NCI-H2171 treated with DMSO at 0.1 percent for 48 hours (cell line): ENCODE measurements at regions not wholly inside any gene's neighbourhood (a gene's known extent, or its start where the extent isn't known, plus 50 kb on each side); places are given as distances from the start of the nearest gene placed in this dataset.

Experiments used
- DNase-seq: peaks from one replicate; lab custom pipeline; 2025; lab: John Stamatoyannopoulos, UW

GRCh38 chr7:41294556-41295454 is 408.1 kb downstream of the INHBA start:
- no peak for DNase-seq

DNA sequence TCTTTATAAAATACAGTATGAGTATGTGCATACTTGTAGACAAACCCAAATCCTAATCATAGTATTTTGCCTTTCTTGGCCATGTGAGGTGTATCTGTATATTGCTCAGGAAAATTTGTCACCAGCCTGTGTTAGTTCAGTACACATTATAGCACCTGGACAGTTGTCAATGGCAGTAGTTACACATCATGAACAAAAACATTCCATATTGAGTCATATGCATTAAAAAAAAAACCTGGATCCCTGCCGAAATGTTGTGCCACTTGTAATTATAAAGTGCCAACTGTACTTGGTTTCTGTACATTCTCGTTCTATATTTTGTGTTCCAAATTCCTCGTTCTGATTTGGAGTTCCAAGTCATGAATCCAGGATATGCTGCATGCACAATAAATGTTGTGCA is 410.4 kb downstream of the INHBA start:
- peak; percentile 46 for DNase-seq

DNA sequence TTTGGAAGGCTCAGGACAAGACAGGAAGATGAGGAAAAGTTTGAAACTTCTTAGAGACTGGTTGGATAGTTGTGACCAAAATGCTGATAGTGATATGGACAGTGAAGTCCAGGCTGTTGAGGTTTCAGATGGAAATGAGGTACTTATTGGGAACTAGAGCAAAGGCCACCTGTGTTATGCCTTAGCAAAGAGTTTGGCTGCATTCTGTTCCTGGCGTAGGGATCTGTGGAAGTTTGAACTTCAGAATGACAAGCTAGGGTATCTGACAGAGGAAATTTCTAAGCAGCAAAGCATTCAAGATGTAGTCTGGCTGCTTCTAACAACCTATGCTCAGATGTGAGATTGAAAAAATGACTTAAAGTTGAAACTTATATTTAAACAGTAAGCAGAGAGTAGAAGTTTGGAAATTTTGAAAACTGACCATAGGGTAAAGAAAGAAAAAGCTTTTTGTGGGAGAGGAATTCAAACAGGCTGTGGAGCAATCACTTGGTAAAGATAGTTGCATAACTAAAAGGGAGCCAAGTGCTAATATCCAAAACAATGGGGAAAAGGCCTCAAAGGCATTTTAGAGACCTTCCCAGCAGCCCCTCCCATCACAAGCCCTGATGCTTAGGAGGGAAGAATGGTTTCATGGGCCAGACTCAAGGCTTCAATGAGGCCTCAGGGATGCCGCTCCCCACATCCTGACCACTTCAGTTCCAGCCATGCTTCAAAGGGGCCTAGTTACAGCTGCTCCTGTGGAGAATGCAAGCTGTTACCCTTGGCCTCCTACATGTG is 415.1 kb downstream of the INHBA start:
- no peak for DNase-seq

- DNase-seq = no peak
Observed at GRCh38 chr7:41280491-41280890, 422.4 kb downstream of the INHBA start.

DNA sequence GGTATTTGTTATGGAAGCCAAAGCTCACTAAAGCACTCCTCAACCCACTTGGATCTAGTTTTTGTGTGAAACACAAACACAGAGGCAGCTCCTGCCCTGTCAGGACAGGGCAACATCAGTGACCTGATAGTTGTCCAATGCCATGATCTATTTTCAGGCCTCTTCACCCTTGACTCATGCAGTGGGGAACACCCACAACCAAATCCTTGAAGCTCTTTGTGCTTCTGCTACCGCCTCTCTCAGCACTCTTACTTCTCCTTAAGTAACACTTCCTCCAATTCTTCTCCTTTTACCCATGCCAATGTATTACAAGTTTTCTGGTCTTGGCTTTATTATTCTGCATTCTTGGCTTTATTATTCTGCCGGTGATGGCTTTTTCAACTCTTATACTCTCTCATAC is 425.3 kb downstream of the INHBA start:
- DNase-seq = no peak

DNA sequence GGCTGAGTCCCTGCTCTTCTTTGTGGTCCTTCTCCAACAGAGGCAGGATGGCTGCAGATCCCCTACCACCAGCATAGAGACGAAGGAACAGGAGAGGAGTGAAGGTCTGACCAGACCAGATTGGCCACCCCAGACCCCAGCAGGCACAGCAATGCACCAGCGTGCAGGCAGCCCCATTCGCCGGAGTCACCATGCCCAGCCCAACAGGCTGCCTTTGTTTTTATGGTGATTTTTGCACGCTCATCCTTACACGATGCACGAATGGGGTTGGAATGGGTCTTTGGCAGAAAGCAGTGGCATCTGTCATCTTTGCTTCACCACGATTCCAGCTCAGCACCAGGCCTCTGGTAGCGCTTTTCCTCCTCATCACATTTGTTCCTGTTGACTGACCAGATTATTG is 427.6 kb downstream of the INHBA start:
- peak; percentile 64 for DNase-seq

DNA sequence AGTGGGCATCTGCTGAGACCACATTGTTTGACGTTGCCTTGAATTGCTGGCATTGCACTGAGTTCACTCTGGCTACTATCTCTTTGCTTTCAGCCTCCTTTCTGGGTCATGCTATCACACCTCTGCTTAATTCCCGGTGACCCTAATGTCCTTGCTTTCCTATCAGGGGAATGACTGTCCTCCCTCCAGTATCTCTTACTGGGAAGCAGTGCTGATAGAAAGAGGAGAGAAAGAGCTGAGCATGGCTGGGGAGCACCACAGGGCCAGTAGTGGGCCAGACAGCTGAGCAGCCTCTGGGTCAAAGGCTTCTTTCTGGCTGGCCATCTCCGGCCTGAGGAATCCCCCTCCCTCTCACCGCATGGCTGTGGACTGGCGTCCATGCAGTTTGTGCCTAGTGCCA is 428.7 kb downstream of the INHBA start:
- DNase-seq = no peak

DNA sequence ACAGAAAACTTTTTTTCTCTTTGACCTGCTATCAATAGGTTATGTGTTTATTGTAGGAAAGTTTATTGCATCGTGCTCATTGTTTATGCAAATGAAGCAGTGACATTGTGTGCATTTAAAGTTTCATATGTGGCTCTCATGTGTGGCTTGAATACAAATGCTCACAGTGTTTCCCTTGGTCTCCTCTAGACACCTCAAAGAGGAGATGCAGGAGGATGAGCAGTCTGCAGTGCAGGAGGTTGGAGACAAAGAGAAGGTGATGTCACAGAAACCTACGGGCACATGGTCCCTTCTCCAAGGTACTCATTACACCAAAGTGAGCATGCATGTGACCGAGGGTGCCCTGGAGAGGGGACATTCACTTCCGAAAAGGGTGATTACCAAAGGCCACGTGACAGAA is 430.2 kb downstream of the INHBA start:
- no peak for DNase-seq

DNA sequence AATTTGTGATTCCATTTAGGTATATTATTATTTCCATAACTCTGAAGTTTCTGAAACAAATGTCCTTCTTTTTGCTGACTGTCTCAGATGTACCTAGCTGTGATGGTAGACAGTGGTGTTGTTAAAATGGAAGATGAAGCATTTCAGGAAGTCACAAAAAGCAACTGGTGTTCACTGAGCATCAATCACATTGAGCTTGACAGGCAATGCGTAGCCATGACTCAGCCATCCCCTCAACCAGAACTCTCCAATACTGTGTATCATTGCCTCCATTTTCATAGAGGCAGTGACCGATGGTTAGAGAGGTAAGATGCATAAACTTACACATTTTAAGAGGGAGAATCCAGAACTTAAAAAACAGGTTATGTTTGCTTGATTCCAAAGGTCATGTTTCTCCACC is 434.0 kb downstream of the INHBA start:
- DNase-seq = no peak

DNA sequence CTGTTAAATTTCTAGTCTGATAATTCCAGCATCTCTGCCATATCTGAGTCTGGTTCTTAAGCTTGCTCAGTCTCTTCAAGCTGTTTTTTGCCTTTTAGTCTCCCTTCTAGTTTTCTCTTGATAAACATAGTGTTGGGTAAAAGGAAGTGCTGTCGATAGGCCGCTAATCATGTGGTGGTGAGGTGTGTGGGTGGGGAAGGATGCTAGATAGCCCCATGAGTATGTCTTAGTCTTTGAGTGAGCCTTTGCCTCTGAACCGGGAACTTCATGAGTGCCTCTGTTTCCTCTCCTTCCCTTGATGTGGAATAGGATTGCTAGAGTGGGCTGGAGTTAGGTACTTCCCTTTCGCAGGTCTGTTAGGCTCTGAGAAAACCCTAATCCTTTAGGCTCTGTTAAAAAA is 441.8 kb downstream of the INHBA start:
- no peak for DNase-seq

DNA sequence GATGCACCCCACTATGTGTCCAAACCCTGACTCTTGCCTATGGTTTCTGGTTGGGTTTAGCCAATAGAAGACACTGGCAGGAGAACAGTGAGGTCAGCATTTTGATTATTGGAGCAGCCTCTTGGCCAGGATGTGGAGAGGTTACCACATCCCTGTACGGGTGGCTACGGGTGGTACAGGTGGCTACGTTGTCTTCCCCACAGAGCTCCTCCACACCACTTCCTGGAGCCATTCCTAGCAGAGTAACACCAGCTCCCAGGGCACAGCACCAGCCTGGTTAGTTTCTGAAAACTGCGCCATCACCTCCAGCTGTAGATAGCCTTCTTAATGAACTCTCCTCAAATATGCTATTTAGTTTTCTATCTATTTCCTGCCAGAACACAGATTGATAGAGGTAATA is 445.2 kb downstream of the INHBA start:
- DNase-seq = no peak

- no peak for DNase-seq
Observed at GRCh38 chr7:41256186-41256945, 446.5 kb downstream of the INHBA start.

DNA sequence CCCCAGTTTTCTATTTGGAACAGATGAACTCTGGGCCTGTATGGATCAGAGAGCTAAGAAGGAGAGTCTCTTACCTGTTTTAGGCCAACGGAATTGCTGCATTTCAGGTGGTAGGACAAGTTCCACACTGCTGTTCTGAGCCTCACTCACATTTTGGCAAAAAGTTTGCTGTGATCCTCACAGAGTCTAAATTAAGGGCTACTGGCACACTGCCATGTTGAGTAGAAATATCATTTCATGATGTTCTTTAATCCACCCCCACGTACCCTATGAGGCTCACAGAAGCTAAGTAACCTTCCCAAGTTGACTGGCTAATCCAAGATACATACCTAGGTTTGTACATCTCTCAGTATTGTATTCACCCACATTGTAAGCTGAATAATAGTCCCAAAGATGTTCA is 447.2 kb downstream of the INHBA start:
- DNase-seq = no peak

DNA sequence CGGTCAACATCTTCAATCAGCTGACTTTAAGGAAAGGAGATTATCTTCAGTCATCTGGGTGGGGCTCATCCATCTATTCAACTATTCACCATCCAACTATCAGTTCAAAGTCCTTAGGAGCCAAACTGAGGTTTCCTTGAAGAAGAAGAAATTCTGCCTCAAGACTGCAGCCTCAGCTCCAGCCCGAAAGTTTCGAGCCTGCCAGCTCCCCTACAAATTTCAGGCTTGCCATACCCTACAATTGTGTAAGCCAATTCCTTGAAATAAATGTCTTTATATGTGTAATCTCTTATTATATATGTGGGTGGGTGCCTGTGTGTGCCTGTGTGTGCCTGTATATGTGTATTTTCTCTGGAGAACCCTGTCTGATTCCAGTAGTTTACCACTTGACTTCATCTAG is 447.8 kb downstream of the INHBA start:
- no peak for DNase-seq

DNA sequence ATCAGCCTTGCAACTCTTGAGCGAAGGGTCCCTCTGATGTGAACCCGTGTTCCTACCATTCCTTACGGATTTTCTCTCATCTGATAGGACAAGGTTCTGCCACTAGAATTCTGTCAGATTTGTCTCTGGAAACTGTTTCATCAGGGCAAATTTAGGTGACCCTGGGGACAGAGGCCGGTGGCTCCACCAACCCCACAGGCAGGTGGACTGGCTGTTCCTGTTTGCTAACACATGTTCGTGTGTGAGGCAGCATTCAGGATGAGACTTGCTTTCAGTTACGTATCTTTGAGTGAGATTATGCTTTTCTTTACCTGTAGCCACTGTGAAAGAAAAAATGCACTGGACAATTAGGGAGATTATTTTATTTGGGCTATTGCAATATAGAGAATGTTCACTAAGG is 449.9 kb downstream of the INHBA start:
- DNase-seq = no peak

- no peak for DNase-seq
Observed at GRCh38 chr7:41252551-41252950, 450.3 kb downstream of the INHBA start.

GRCh38 chr7:41247143-41247865 is 455.6 kb downstream of the INHBA start:
- DNase-seq = peak; percentile 53

DNA sequence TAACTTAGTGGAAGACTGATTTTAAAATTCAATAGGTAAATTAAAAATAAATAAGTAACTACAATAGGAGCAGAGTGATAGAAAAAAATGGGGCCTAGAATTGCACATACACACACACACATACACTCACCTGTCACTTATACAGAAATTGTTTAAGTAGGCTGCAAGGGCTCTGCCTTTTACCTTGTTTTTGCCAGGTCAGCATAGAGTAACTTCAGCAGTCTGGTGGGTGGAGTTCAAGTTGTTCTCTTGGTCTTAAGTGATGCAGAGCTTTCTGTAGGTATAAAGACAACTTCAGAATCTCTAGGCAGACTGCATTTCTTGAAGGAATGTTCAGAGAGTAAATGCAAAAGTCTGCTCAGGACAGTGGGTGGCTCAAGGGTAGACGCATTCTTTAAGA is 457.0 kb downstream of the INHBA start:
- DNase-seq = no peak

DNA sequence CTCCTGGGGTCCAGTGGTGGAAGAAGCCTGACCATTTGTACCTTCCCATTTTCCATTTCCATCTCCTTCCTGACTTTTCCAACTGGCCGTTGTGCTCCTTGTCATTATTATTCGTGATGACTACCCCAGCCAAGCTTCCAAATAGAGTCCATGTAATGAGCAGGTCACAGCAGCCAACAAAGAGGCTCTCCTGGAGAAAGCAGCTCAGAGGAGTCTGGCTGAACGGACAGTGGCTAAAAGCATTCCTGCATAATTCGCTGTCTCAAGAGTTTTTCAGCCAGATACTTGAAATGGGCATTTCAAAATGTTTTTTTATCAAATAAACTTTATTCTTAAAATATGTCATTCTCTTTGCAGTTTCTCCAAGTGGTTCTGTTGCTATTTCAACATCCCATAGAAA is 458.6 kb downstream of the INHBA start:
- no peak for DNase-seq

DNA sequence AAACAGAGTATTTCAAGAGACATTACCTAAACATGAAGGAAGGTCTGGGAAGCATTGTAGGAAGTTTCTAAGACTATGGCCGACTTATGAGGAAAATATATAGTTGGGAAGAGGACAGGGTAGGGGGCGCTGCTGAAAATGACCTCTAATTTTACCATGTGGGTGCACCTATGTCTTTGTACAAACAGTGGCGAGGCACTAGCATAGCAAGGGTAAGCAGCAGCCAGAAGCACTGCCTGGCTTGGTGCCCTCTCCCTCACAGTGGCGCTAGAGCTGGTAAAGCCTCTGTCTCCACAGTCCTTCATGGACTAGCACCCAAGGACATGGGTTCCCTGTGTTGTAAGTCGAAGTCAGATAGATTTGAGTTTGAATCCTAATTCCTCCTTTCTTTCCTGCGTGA is 461.2 kb downstream of the INHBA start:
- no peak for DNase-seq

DNA sequence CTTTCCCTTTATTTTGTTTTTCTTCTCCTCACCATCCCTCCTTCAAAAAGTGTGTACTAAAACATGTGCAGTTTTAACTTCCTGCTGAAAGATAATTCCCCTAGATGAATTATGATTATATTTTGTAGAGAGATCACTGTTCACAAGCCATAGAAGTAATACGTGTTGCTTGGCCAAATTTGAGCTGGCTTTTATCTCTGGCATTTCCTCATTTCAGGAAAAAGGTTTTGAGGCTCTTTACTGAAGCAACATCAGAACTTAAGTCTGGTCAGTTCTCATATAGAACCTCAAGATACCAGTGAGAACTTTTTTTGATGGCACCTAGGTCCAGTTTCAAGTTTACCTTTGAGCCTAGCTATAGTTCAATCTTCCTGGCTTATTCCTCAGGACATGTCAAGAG is 463.3 kb downstream of the INHBA start:
- no peak for DNase-seq

DNA sequence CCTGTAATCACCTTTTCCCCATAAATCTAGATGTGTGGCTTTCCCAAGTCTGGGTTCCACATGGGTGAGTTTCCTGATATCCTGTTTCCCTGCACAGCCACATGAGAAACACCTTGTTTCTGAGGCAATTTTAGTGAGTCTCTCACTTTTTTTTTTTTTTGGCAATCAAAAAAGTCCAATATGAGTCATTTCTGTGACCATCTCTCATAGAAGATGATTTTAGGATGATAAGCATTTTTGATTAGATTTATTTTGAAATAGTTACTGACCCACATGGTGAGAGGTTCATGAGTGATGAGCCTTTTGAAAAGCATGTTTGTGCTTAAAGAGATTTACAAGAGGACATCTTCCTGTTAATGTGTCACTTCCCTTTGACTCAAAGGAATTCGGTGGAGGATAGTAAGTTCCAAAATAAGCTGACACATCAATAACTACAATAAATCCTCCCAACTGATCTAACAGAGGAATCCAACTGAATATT is 464.0 kb downstream of the INHBA start:
- DNase-seq = peak; percentile 46
